Uterus (tissue), 2 donors: ENCODE measurements at regions not wholly inside any gene's neighbourhood (a gene's known extent, or its start where the extent isn't known, plus 50 kb on each side); places are given as distances from the start of the nearest gene placed in this dataset.

Experiments used
- POLR2A ChIP-seq, 2 donors: fragments of 450-650 bp; IDR thresholded peaks; one replicate each; pipeline ENCODE4 v1.6.1; 2016; ENCODE audit warnings: antibody characterized with exemption in 2 of 2, mild to moderate bottlenecking in 1 of 2, moderate library complexity in 1 of 2
- TF ChIP-seq, protein P1 (sequence below), 4 experiments: fragments of 200-600 bp in 2 of 4; fragments of 450-650 bp in 2 of 4; sonication (generic) in 2 of 4; IDR thresholded peaks; one replicate each; pipeline ENCODE4 v1.5.1; 2016 to 2019; ENCODE audit warnings: antibody characterized with exemption in 4 of 4, mild to moderate bottlenecking in 2 of 4, moderate library complexity in 1 of 4

- TF ChIP-seq, protein P1, sequence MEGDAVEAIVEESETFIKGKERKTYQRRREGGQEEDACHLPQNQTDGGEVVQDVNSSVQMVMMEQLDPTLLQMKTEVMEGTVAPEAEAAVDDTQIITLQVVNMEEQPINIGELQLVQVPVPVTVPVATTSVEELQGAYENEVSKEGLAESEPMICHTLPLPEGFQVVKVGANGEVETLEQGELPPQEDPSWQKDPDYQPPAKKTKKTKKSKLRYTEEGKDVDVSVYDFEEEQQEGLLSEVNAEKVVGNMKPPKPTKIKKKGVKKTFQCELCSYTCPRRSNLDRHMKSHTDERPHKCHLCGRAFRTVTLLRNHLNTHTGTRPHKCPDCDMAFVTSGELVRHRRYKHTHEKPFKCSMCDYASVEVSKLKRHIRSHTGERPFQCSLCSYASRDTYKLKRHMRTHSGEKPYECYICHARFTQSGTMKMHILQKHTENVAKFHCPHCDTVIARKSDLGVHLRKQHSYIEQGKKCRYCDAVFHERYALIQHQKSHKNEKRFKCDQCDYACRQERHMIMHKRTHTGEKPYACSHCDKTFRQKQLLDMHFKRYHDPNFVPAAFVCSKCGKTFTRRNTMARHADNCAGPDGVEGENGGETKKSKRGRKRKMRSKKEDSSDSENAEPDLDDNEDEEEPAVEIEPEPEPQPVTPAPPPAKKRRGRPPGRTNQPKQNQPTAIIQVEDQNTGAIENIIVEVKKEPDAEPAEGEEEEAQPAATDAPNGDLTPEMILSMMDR (IDR thresholded peaks at IDR 0.05), result no peak
- no peak for TF ChIP-seq POLR2A (IDR thresholded peaks at IDR 0.05)
These were observed 115.2 kb downstream of the DISP1 start for GRCh38 chr1:222930070-222930469.
